ENCODE measurements at regions not wholly inside any gene's neighbourhood (a gene's known extent, or its start where the extent isn't known, plus 50 kb on each side); places are given as distances from the start of the nearest gene placed in this dataset.

DNA sequence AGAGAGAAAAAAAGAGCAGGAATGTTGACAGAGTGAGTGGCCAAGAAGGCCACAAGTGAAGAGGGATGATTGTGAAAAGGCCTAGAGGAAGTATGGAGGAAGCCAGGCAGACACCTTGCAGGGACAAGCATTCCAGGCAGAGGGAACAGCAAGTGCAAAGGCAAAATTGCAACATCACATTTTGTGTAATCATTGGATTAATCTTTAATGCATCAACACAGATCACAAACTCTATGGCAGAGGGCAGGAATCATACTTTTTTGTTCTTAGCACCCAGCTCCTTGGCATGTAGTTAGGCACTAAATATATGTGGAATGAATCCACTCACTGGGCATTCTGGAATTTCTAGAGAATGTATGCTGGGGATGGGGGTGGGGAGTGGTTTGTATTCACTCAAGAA, 312.1 kb upstream of the PROK2 start:
- dilution Hi-C loops (cut with HindIII; ENCODE audit: low sequenced_read_pairs, unreplicated experiment), result no loop called here
- POLR2A ChIA-PET (ENCODE audit: unreplicated experiment), result no interaction called here

More for the DNA sequence above, 312.1 kb upstream of the PROK2 start:
- no peak overlapping the region for H3K23ac ChIP-seq (ENCODE audit: low read depth, low read length)
- H4K8ac ChIP-seq (ENCODE audit: low read depth in 2 of 2, low read length in 2 of 2), result no peak overlapping the region
- ATAC-seq (ENCODE audit: low read depth) (no peak), DNase-seq (no peak)
- H2BK5ac ChIP-seq (ENCODE audit: low read depth, low read length, poor library complexity, severe bottlenecking), result no peak overlapping the region
- H4K91ac ChIP-seq (ENCODE audit: insufficient read depth, low read depth, low read length), result no peak overlapping the region
- no peak overlapping the region for H3K4ac ChIP-seq (ENCODE audit: low read depth, low read length)
- intact Hi-C loops (cut with micrococcal nuclease) (no loop called here), in situ Hi-C loops (cut with MboI; ENCODE audit: low sequenced_read_pairs) (no loop called here)
- H3K4me3 ChIP-seq (ENCODE audit: insufficient read depth, low read depth, low read length), result no peak overlapping the region
- no peak overlapping the region for H2AK9ac ChIP-seq (replicated peaks; ENCODE audit: low read depth, low read length, poor library complexity)
- H2AK5ac ChIP-seq (ENCODE audit: low read depth, low read length), result no peak overlapping the region
- H3K9me3 ChIP-seq (ENCODE audit: control insufficient read depth, insufficient read depth, low read length), result no peaks in the 10 kb centered on the region
- TF ChIP-seq ELK1 (IDR thresholded peaks at IDR 0.05; ENCODE audit: borderline replicate concordance, low read depth, low read length) (no peak), MAFK (IDR thresholded peaks at IDR 0.05; ENCODE audit: low read depth, low read length) (no peak), BHLHE40 (IDR thresholded peaks at IDR 0.05; ENCODE audit: low read depth, low read length) (no peak), CEBPB (IDR thresholded peaks at IDR 0.05; ENCODE audit: low read depth, low read length) (no peak), NFE2L2 (IDR thresholded peaks at IDR 0.05; ENCODE audit: low read depth, low read length) (no peak), RCOR1 (IDR thresholded peaks at IDR 0.05; ENCODE audit: insufficient replicate concordance, low read length) (no peak), RAD21 (IDR thresholded peaks at IDR 0.05; ENCODE audit: low read length) (no peak), POLR2A (IDR thresholded peaks at IDR 0.05; ENCODE audit: low read depth, low read length) (no peak), SMC3 (IDR thresholded peaks at IDR 0.05; ENCODE audit: low read depth, low read length) (no peak), RFX5 (IDR thresholded peaks at IDR 0.05; ENCODE audit: low read depth, low read length) (no peak), CHD1 (IDR thresholded peaks at IDR 0.05; ENCODE audit: low read depth, low read length) (no peak), FOS (IDR thresholded peaks at IDR 0.05; ENCODE audit: low read depth, low read length) (no peak), MAZ (IDR thresholded peaks at IDR 0.05; ENCODE audit: borderline replicate concordance, low read depth, low read length) (no peak), MXI1 (IDR thresholded peaks at IDR 0.05; ENCODE audit: borderline replicate concordance, low read depth, low read length) (no peak)
- TF ChIP-seq, protein P1, sequence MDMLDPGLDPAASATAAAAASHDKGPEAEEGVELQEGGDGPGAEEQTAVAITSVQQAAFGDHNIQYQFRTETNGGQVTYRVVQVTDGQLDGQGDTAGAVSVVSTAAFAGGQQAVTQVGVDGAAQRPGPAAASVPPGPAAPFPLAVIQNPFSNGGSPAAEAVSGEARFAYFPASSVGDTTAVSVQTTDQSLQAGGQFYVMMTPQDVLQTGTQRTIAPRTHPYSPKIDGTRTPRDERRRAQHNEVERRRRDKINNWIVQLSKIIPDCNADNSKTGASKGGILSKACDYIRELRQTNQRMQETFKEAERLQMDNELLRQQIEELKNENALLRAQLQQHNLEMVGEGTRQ (IDR thresholded peaks at IDR 0.05; ENCODE audit: low read depth, low read length), result no peak
- TF ChIP-seq, protein P2, sequence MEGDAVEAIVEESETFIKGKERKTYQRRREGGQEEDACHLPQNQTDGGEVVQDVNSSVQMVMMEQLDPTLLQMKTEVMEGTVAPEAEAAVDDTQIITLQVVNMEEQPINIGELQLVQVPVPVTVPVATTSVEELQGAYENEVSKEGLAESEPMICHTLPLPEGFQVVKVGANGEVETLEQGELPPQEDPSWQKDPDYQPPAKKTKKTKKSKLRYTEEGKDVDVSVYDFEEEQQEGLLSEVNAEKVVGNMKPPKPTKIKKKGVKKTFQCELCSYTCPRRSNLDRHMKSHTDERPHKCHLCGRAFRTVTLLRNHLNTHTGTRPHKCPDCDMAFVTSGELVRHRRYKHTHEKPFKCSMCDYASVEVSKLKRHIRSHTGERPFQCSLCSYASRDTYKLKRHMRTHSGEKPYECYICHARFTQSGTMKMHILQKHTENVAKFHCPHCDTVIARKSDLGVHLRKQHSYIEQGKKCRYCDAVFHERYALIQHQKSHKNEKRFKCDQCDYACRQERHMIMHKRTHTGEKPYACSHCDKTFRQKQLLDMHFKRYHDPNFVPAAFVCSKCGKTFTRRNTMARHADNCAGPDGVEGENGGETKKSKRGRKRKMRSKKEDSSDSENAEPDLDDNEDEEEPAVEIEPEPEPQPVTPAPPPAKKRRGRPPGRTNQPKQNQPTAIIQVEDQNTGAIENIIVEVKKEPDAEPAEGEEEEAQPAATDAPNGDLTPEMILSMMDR (conservative IDR thresholded peaks at IDR 0.05; ENCODE audit: low read depth, low read length), result no peak
- H4K5ac ChIP-seq (ENCODE audit: low read depth, low read length), result no peak overlapping the region
- no peaks in the 10 kb centered on the region for H3K9me1 ChIP-seq (ENCODE audit: insufficient read depth, low read length)
- H3K27ac ChIP-seq (ENCODE audit: insufficient read depth, low read length), result no peak overlapping the region
- no peaks in the 10 kb centered on the region for H3K79me1 ChIP-seq (ENCODE audit: low read depth in 1 of 2, low read length in 2 of 2)
- H3K27me3 ChIP-seq (ENCODE audit: control insufficient read depth, insufficient read depth, low read length), result peaks cover 57% of the 10 kb centered on the region
- no peak overlapping the region for H3K18ac ChIP-seq (ENCODE audit: low read depth, low read length)
- H3K36me3 ChIP-seq (ENCODE audit: control insufficient read depth, insufficient read depth, low read length), result no peaks in the 10 kb centered on the region
- no peak overlapping the region for H2BK15ac ChIP-seq (ENCODE audit: low read depth, low read length)
- H2BK120ac ChIP-seq (ENCODE audit: low read depth, low read length), result no peak overlapping the region
- no peak overlapping the region for H3K9ac ChIP-seq (ENCODE audit: low read depth, low read length)
- no peaks in the 10 kb centered on the region for H3K4me1 ChIP-seq (ENCODE audit: control insufficient read depth, insufficient read depth, low read length)
- H2AFZ ChIP-seq (replicated peaks; ENCODE audit: low read length, poor library complexity), result no peak overlapping the region
- no peak overlapping the region for H2BK20ac ChIP-seq (ENCODE audit: low read depth, low read length)
- BruUV-seq (replicated peaks), result no TSS peak
- H3K56ac ChIP-seq (ENCODE audit: extremely low read depth, insufficient read depth, low read length), result no peak overlapping the region
- H3K14ac ChIP-seq (replicated peaks; ENCODE audit: low read depth, low read length), result no peak overlapping the region
- CTCF ChIA-PET, result no interaction called here
- H4K20me1 ChIP-seq (ENCODE audit: insufficient read depth, low read length), result no peaks in the 10 kb centered on the region
- H3K4me2 ChIP-seq (ENCODE audit: low read depth, low read length), result no peak overlapping the region

Data from IMR-90 (cell line).